ENCODE measurements at regions not wholly inside any gene's neighbourhood (a gene's known extent, or its start where the extent isn't known, plus 50 kb on each side); places are given as distances from the start of the nearest gene placed in this dataset.

GRCh38 chr5:89059274-89059673 lies 176.3 kb upstream of the MEF2C start:
- no peak for TF ChIP-seq OSR1 (CRISPR knock-in tag; IDR thresholded peaks at IDR 0.05)
- no peak for TF ChIP-seq GLIS3 (CRISPR knock-in tag; IDR thresholded peaks at IDR 0.05)
- no peak for TF ChIP-seq TSHZ2 (CRISPR knock-in tag; IDR thresholded peaks at IDR 0.05)
- no peak for TF ChIP-seq PATZ1 (CRISPR knock-in tag; IDR thresholded peaks at IDR 0.05; ENCODE audit: borderline replicate concordance)
- TF ChIP-seq TOX (CRISPR knock-in tag; IDR thresholded peaks at IDR 0.05; ENCODE audit: borderline replicate concordance): no peak
- no peak for TF ChIP-seq ZNF70 (CRISPR knock-in tag; IDR thresholded peaks at IDR 0.05)
- TF ChIP-seq ZFP30 (CRISPR knock-in tag; IDR thresholded peaks at IDR 0.05): no peak
- TF ChIP-seq ZC3H10 (CRISPR knock-in tag; IDR thresholded peaks at IDR 0.05): no peak
- no peak for TF ChIP-seq PPARA (CRISPR knock-in tag; IDR thresholded peaks at IDR 0.05; ENCODE audit: borderline replicate concordance)
- no peak for TF ChIP-seq CREB5 (CRISPR knock-in tag; IDR thresholded peaks at IDR 0.05; ENCODE audit: low read depth)
- TF ChIP-seq BACH2 (CRISPR knock-in tag; IDR thresholded peaks at IDR 0.05; ENCODE audit: borderline replicate concordance): no peak
